ENCODE measurements at regions not wholly inside any gene's neighbourhood (a gene's known extent, or its start where the extent isn't known, plus 50 kb on each side); places are given as distances from the start of the nearest gene placed in this dataset.

GRCh38 chr13:66033924-66034323 lies 1196.2 kb downstream of the PCDH9 start:
- Histone ChIP-seq H3K9me3 (ENCODE audit: low read depth) (no peaks in the 10 kb centered on the region), H3K36me3 (replicated peaks; ENCODE audit: insufficient read depth, low read depth) (no peaks in the 10 kb centered on the region), H3K79me2 (no peaks in the 10 kb centered on the region), H3K4me2 (no peak overlapping the region), H3K9me2 (replicated peaks; ENCODE audit: insufficient read depth) (no peaks in the 10 kb centered on the region), H3K27ac (no peak overlapping the region), H3K27me3 (no peaks in the 10 kb centered on the region), H4K20me1 (ENCODE audit: insufficient read depth, poor library complexity, severe bottlenecking) (no peaks in the 10 kb centered on the region), H3K4me3 (no peak overlapping the region), H3K4me1 (ENCODE audit: insufficient read depth) (peaks cover 7% of the 10 kb centered on the region), H2AFZ (no peak overlapping the region)
- no peak for TF ChIP-seq EZH2 (IDR thresholded peaks at IDR 0.05; ENCODE audit: borderline replicate concordance)
- TF ChIP-seq EZH2phosphoT487 (IDR thresholded peaks at IDR 0.05; ENCODE audit: low read depth, severe bottlenecking, unreplicated experiment): no peak
- TF ChIP-seq CTCF (IDR thresholded peaks at IDR 0.05; ENCODE audit: poor library complexity): no peak
- no peak for DNase-seq (ENCODE audit: low spot score)
- WGBS (ENCODE audit: low lambda C conversion rate, missing lambda C conversion rate): 52% methylated on average over 1 of the region's 1 CpG

GRCh38 chr13:66021846-66022245 lies 1208.3 kb downstream of the PCDH9 start:
- no peak for TF ChIP-seq EZH2 (IDR thresholded peaks at IDR 0.05; ENCODE audit: borderline replicate concordance)
- H3K4me1 ChIP-seq (ENCODE audit: insufficient read depth): no peaks in the 10 kb centered on the region
- no peak for DNase-seq (ENCODE audit: low spot score)
- H3K9me3 ChIP-seq (ENCODE audit: low read depth): no peaks in the 10 kb centered on the region
- no peaks in the 10 kb centered on the region for H4K20me1 ChIP-seq (ENCODE audit: insufficient read depth, poor library complexity, severe bottlenecking)
- no peak overlapping the region for H3K27ac ChIP-seq
- no peak overlapping the region for H3K4me2 ChIP-seq
- 59% methylated on average over 1 of the region's 1 CpG for WGBS (ENCODE audit: low lambda C conversion rate, missing lambda C conversion rate)
- no peaks in the 10 kb centered on the region for H3K36me3 ChIP-seq (replicated peaks; ENCODE audit: insufficient read depth, low read depth)
- no peaks in the 10 kb centered on the region for H3K9me2 ChIP-seq (replicated peaks; ENCODE audit: insufficient read depth)
- H3K79me2 ChIP-seq: no peaks in the 10 kb centered on the region
- no peaks in the 10 kb centered on the region for H3K27me3 ChIP-seq
- H2AFZ ChIP-seq: no peak overlapping the region
- no peak overlapping the region for H3K4me3 ChIP-seq

GRCh38 chr13:66014771-66015170 lies 1215.4 kb downstream of the PCDH9 start:
- no peak for DNase-seq (ENCODE audit: low spot score)
- 69% methylated on average over 1 of the region's 1 CpG for WGBS (ENCODE audit: low lambda C conversion rate, missing lambda C conversion rate)
- H2AFZ ChIP-seq: no peak overlapping the region

GRCh38 chr13:66009241-66009640 lies 1220.9 kb downstream of the PCDH9 start:
- H3K4me2 ChIP-seq: no peak overlapping the region
- H3K4me1 ChIP-seq (ENCODE audit: insufficient read depth): no peaks in the 10 kb centered on the region
- H3K9me3 ChIP-seq (ENCODE audit: low read depth): no peaks in the 10 kb centered on the region
- over 99% methylated on average over 16 of the region's 30 CpGs for WGBS (ENCODE audit: low lambda C conversion rate, missing lambda C conversion rate)
- H3K79me2 ChIP-seq: no peaks in the 10 kb centered on the region
- H3K27ac ChIP-seq: no peak overlapping the region
- H3K9me2 ChIP-seq (replicated peaks; ENCODE audit: insufficient read depth): no peaks in the 10 kb centered on the region
- H3K4me3 ChIP-seq: no peak overlapping the region
- no peak overlapping the region for H2AFZ ChIP-seq
- DNase-seq (ENCODE audit: low spot score): no peak
- no peaks in the 10 kb centered on the region for H3K27me3 ChIP-seq
- no peaks in the 10 kb centered on the region for H3K36me3 ChIP-seq (replicated peaks; ENCODE audit: insufficient read depth, low read depth)
- TF ChIP-seq CTCF (IDR thresholded peaks at IDR 0.05; ENCODE audit: poor library complexity) (no peak), EZH2phosphoT487 (IDR thresholded peaks at IDR 0.05; ENCODE audit: low read depth, severe bottlenecking, unreplicated experiment) (no peak), EZH2 (IDR thresholded peaks at IDR 0.05; ENCODE audit: borderline replicate concordance) (no peak)
- no peaks in the 10 kb centered on the region for H4K20me1 ChIP-seq (ENCODE audit: insufficient read depth, poor library complexity, severe bottlenecking)

More at GRCh38 chr13:66014771-66015170, 1215.4 kb downstream of the PCDH9 start:
- Histone ChIP-seq H3K4me1 (ENCODE audit: insufficient read depth) (no peaks in the 10 kb centered on the region), H3K36me3 (replicated peaks; ENCODE audit: insufficient read depth, low read depth) (no peaks in the 10 kb centered on the region), H3K4me2 (no peak overlapping the region), H3K27me3 (no peaks in the 10 kb centered on the region), H4K20me1 (ENCODE audit: insufficient read depth, poor library complexity, severe bottlenecking) (no peaks in the 10 kb centered on the region), H3K9me2 (replicated peaks; ENCODE audit: insufficient read depth) (no peaks in the 10 kb centered on the region), H3K4me3 (no peak overlapping the region), H3K79me2 (no peaks in the 10 kb centered on the region), H3K9me3 (ENCODE audit: low read depth) (no peaks in the 10 kb centered on the region), H3K27ac (no peak overlapping the region)
- TF ChIP-seq EZH2 (IDR thresholded peaks at IDR 0.05; ENCODE audit: borderline replicate concordance): no peak
- no peak for TF ChIP-seq CTCF (IDR thresholded peaks at IDR 0.05; ENCODE audit: poor library complexity)
- TF ChIP-seq EZH2phosphoT487 (IDR thresholded peaks at IDR 0.05; ENCODE audit: low read depth, severe bottlenecking, unreplicated experiment): no peak

Data from hepatocyte (in vitro differentiated cells).